HL-60 (cell line): ENCODE measurements at regions not wholly inside any gene's neighbourhood (a gene's known extent, or its start where the extent isn't known, plus 50 kb on each side); places are given as distances from the start of the nearest gene placed in this dataset.

ENCODE experiments used
- DNase-seq, 2 experiments: peaks; one replicate each; pipeline ENCODE4 v3.0.0-alpha.2; 2010 to 2020; ENCODE audit warnings: low read depth in 1 of 2, low spot score in 1 of 2
- H3K27ac ChIP-seq: fragments of 250-450 bp; sonication (Bioruptor Pico); replicated peaks from 2 replicates; pipeline ENCODE4 v1.5.1; 2020; ENCODE audit warnings: mild to moderate bottlenecking, moderate library complexity
- H3K27me3 ChIP-seq: fragments of 250-450 bp; sonication (Bioruptor Pico); 2 replicates; pipeline ENCODE4 v1.5.1; 2021; ENCODE audit warnings: mild to moderate bottlenecking, moderate library complexity; ENCODE audit not compliant: insufficient read depth, poor library complexity, severe bottlenecking
- H3K4me3 ChIP-seq: replicated peaks from 2 replicates; pipeline ENCODE4 v1.5.1; 2011; ENCODE audit warnings: mild to moderate bottlenecking, control low read depth, low read length; ENCODE audit not compliant: insufficient read depth
- CTCF ChIP-seq: IDR thresholded peaks from one replicate; pipeline ENCODE4 v1.5.1; 2011; ENCODE audit warnings: low read length, control low read depth, inconsistent platforms; ENCODE audit not compliant: insufficient read depth
- GABPA ChIP-seq: IDR thresholded peaks from 2 replicates; pipeline ENCODE4 v1.6.1; 2012; ENCODE audit warnings: low read depth
- POLR2AphosphoS5 ChIP-seq: IDR thresholded peaks from 2 replicates; pipeline ENCODE4 v1.6.1; 2012; ENCODE audit warnings: low read depth
- REST ChIP-seq: IDR thresholded peaks from 2 replicates; pipeline ENCODE4 v1.6.1; 2012; ENCODE audit warnings: low read depth; ENCODE audit not compliant: insufficient replicate concordance
- SPI1 ChIP-seq: IDR thresholded peaks from 2 replicates; pipeline ENCODE4 v1.6.1; 2012; ENCODE audit warnings: low read depth, mild to moderate bottlenecking, borderline replicate concordance

GRCh38 chr2:53247956-53248735, 519.5 kb upstream of the CHAC2 start:
- Histone ChIP-seq H3K27ac (no peak overlapping the region), H3K4me3 (no peak overlapping the region), H3K27me3 (no peaks in the 10 kb centered on the region)
- no peak for DNase-seq
- TF ChIP-seq REST = no peak
- TF ChIP-seq POLR2AphosphoS5 = no peak
- no peak for TF ChIP-seq GABPA
- no peak for TF ChIP-seq SPI1
- no peak for TF ChIP-seq CTCF

DNA sequence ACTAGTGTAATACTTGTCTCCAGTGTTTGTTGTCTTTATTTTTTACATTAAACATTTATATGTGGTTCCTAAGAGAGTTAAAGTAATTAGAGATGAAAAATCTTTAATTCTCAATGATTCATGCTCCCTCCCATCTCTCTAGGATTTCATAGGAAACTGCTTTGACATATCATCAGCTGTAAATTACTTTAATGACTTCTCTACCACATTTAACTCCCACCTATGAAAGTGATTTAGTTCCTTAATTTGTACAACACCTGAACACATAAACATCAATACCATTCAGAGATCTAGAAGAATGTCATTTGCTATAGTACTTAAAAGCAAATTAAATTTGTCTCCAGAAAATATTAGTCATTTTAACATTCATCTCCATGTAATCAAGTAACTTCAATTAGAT, 524.2 kb upstream of the CHAC2 start:
- no peak for DNase-seq
- TF ChIP-seq GABPA (no peak), CTCF (no peak), SPI1 (no peak), REST (no peak), POLR2AphosphoS5 (no peak)
- no peaks in the 10 kb centered on the region for H3K27me3 ChIP-seq
- H3K27ac ChIP-seq = no peak overlapping the region
- no peak overlapping the region for H3K4me3 ChIP-seq

DNA sequence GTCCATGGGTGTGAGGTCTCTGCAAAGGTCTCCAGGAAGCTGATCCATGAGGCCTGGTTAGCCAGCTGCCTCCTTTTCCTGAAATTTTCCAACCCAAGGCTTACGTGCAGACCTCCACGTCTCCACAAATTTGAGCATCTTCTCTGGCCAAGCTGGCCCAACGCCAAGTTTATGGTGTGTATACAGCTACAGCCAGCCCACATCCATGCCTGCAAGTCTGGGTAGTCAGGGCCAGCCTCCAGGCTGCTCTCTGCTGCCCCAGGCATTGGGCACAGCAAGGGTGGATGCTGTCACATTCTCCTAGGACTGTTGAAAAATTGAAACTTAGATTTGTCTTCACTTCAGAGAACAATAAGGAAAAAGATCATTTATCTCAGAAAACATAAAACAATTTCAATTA, 525.5 kb upstream of the CHAC2 start:
- H3K27me3 ChIP-seq = no peaks in the 10 kb centered on the region
- TF ChIP-seq POLR2AphosphoS5 (no peak), GABPA (no peak), CTCF (no peak), SPI1 (no peak)
- no peak overlapping the region for H3K27ac ChIP-seq
- DNase-seq = no peak
- H3K4me3 ChIP-seq = no peak overlapping the region

DNA sequence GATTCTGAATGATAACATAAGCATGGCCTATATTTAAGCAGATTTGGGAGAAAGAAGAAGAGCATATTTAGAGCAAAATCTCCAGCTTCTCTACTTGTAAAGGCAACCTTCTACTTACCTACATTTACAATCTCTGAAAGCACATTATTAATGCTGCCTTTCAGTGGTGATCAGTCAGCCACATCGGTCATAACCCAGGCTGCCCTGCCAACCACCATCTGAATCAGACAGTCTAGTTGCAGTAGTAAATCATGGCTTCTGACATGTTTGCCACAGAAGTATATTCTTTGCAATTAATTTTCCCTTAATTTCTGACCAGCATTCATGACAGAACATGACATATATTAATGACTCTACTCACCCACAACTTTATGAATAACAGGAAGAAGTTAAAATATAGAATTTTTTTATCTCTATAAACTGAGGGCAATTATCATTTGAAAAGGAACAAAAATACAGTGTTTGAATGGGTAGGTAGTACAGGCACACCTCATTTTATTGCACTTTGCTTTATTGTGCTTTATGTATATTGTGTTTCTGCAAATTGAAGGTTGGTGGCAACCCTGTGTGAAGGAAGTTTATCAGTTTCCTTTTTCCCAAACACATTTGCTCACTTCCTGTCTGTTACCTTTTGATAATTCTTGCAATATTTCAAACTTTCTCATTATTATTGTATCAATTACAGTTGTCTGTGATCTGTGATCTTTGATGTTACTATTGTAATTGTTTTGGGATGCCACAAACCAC, 531.6 kb upstream of the CHAC2 start:
- Histone ChIP-seq H3K27ac (no peak overlapping the region), H3K4me3 (no peak overlapping the region), H3K27me3 (no peaks in the 10 kb centered on the region)
- DNase-seq = no peak
- TF ChIP-seq CTCF = no peak
- TF ChIP-seq REST = no peak
- no peak for TF ChIP-seq POLR2AphosphoS5
- TF ChIP-seq GABPA = no peak
- no peak for TF ChIP-seq SPI1
